ENCODE measurements at regions not wholly inside any gene's neighbourhood (a gene's known extent, or its start where the extent isn't known, plus 50 kb on each side); places are given as distances from the start of the nearest gene placed in this dataset.
"Not testable (repeated sequence)": the region's sequence is repeated elsewhere in the genome, so short reads cannot be mapped to it uniquely, and the experiment has no call there.

GRCh38 chr3:180764481-180764880, 85.2 kb upstream of the CCDC39 start:
- no peak for TF ChIP-seq CTCF (IDR thresholded peaks at IDR 0.05; ENCODE audit: low read depth, low read length, missing control alignments)
- in situ Hi-C loops (cut with HindIII; ENCODE audit: low sequenced_read_pairs) = no loop called here
- no peak for DNase-seq (ENCODE audit: low read depth)
- H3K4me3 ChIP-seq (ENCODE audit: low read depth, low read length) = no peak overlapping the region

- no peak for TF ChIP-seq CTCF (IDR thresholded peaks at IDR 0.05; ENCODE audit: low read depth, low read length, missing control alignments)
- in situ Hi-C loops (cut with HindIII; ENCODE audit: low sequenced_read_pairs) = no loop called here
- no peak for DNase-seq (ENCODE audit: low read depth)
- no peak overlapping the region for H3K4me3 ChIP-seq (ENCODE audit: low read depth, low read length)
Measured at GRCh38 chr3:180770639-180771038, 91.3 kb upstream of the CCDC39 start.

- no peak for DNase-seq (ENCODE audit: low read depth)
- H3K4me3 ChIP-seq (ENCODE audit: low read depth, low read length) = no peak overlapping the region
- in situ Hi-C loops (cut with HindIII; ENCODE audit: low sequenced_read_pairs) = no loop called here
- TF ChIP-seq CTCF (IDR thresholded peaks at IDR 0.05; ENCODE audit: low read depth, low read length, missing control alignments) = no peak
Measured at GRCh38 chr3:180776433-180776832, 97.1 kb upstream of the CCDC39 start.

- in situ Hi-C loops (cut with HindIII; ENCODE audit: low sequenced_read_pairs) = no loop called here
Measured at GRCh38 chr3:180782195-180782984, 103.1 kb upstream of the CCDC39 start.

GRCh38 chr3:180786227-180786626, 106.9 kb upstream of the CCDC39 start:
- DNase-seq (ENCODE audit: low read depth); H3K4me3 ChIP-seq (ENCODE audit: low read depth, low read length); in situ Hi-C loops (cut with HindIII; ENCODE audit: low sequenced_read_pairs): not testable (repeated sequence)

More at GRCh38 chr3:180782195-180782984, 103.1 kb upstream of the CCDC39 start:
- DNase-seq (ENCODE audit: low read depth) = no peak
- TF ChIP-seq CTCF (IDR thresholded peaks at IDR 0.05; ENCODE audit: low read depth, low read length, missing control alignments) = no peak
- H3K4me3 ChIP-seq (ENCODE audit: low read depth, low read length) = no peak overlapping the region

- TF ChIP-seq CTCF (IDR thresholded peaks at IDR 0.05; ENCODE audit: low read depth, low read length, missing control alignments) = no peak
- in situ Hi-C loops (cut with HindIII; ENCODE audit: low sequenced_read_pairs) = no loop called here
Measured at GRCh38 chr3:180789774-180790173, 110.5 kb upstream of the CCDC39 start.

GRCh38 chr3:180798197-180798596, 114.3 kb upstream of the FXR1 start:
- DNase-seq (ENCODE audit: low read depth) = no peak
- TF ChIP-seq CTCF (IDR thresholded peaks at IDR 0.05; ENCODE audit: low read depth, low read length, missing control alignments) = no peak
- H3K4me3 ChIP-seq (ENCODE audit: low read depth, low read length) = no peak overlapping the region
- in situ Hi-C loops (cut with HindIII; ENCODE audit: low sequenced_read_pairs) = no loop called here

More at GRCh38 chr3:180789774-180790173, 110.5 kb upstream of the CCDC39 start:
- no peak overlapping the region for H3K4me3 ChIP-seq (ENCODE audit: low read depth, low read length)
- DNase-seq (ENCODE audit: low read depth) = no peak
